NCI-H226 (cell line): ENCODE measurements at regions not wholly inside any gene's neighbourhood (a gene's known extent, or its start where the extent isn't known, plus 50 kb on each side); places are given as distances from the start of the nearest gene placed in this dataset.
A peak's percentile ranks its signal among the peaks of the same experiment; 100 is the strongest.

Experiments
- DNase-seq: peaks from one replicate; pipeline ENCODE4 v3.0.0-alpha.2; 2015

GRCh38 chr1:218946147-218946546 lies 227.5 kb upstream of the LYPLAL1 start:
- no peak for DNase-seq

- DNase-seq, result no peak
Observed at GRCh38 chr1:218948446-218948845, 225.2 kb upstream of the LYPLAL1 start.

- no peak for DNase-seq
Observed at GRCh38 chr1:218953386-218953785, 220.3 kb upstream of the LYPLAL1 start.

GRCh38 chr1:218957971-218958370 lies 215.7 kb upstream of the LYPLAL1 start:
- no peak for DNase-seq

DNA sequence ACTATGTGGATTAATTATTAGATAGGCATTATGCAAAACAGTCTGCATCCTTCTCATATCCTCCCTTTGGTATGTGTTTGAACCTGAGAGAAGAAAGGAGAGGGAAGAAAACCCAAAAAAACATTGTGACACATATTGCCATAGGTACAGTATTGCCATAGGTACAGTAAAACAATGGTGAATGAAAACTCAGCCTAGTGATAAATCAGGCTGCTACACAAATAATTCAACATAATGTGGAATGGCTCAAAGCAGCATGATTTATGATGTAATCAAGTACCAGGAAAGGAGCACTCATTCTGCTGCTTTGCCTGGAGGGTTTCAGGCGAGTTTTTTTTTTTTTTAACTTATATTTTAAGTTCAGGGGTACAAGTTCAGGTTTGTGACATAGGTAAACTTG lies 213.9 kb upstream of the LYPLAL1 start:
- no peak for DNase-seq

- DNase-seq, result no peak
Observed at GRCh38 chr1:218964471-218965185, 209.1 kb upstream of the LYPLAL1 start.

GRCh38 chr1:218965821-218966220 lies 207.9 kb upstream of the LYPLAL1 start:
- DNase-seq, result no peak

DNA sequence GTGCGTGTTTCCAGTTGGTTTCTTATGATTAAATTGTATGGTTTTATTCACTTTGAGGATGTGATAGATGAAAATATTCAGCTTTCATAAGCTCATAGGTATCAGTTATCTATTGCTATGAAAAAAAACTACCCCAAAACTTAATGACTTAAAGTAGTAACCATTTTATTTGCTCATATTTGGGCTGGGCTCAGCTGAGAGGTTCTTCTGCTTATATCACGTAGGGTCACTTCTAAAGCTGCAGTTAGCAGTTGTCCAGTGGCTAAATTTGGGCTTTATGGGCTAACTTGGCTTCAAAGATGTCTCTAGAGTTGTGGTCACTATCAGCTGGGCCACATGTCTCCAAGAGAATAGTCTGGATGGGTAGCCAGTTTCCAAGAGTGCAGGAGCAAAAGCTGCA lies 206.4 kb upstream of the LYPLAL1 start:
- DNase-seq, result no peak

- peak; percentile 44 for DNase-seq
Observed at GRCh38 chr1:218967836-218968235, 205.8 kb upstream of the LYPLAL1 start.

DNA sequence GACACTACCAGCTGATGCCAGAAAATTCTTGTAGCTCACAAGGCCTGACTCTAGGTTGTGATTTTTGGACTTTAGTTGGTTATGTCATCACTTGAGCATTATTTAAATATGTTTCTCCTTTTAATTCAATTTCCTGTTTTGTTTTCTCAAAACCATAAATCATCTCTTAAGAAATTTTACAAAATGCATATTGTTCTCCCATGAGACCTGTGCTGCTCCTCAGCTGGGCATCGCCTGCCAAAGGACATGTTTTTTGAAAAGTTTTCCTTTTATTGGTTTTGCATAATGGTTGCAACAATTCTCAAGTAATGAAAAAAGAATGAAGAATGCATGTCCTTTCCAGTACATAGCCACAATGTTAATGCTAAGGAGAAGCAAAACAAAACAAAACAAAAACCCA lies 204.7 kb upstream of the LYPLAL1 start:
- DNase-seq, result no peak

DNA sequence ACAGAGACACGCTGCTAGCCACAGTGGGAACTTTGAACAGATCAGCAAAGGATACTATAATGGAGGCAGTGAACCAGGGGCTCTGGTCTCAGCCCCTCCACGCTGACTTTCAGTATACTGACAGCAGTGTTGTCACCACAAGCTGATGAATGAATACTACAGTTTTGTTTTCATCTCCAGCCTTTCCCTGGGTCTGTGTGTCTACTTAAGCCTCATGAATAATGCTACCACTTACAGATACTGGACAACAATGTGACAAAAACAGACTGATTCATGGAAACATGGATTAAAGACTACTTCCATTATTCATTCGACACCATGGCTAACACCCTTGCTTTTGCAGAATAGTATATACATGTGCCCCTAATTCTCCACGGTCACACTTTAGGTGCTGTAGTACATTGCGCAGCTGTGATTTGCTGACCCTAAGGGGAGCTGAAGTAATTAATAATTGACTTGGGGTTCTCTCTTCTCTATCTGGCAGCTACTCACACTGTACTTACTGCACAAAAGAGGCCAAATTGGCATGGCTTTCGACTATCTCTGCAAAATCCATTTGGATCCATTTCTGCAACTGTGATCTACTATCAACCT lies 203.2 kb upstream of the LYPLAL1 start:
- DNase-seq, result no peak

GRCh38 chr1:218971156-218971555 lies 202.5 kb upstream of the LYPLAL1 start:
- no peak for DNase-seq

DNA sequence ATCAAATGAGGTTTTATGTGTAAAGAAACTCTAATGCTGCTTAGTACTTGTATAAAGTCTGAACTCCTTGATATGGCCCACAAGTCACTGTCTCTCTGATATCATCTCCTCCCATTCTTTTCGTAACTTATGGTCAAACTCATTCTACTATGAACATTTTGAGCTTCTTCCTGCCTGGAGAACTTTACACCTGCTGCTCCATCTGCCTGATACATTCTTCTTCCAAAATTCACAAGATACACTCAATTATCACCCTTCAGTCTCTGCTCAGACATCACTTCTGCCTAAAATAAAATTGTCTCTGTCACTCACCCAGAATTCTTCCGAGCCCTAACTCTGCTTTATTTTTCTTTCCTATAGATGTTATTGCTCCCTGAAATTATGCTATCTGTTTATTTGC lies 192.8 kb upstream of the LYPLAL1 start:
- DNase-seq, result no peak

GRCh38 chr1:218982482-218982881 lies 191.2 kb upstream of the LYPLAL1 start:
- DNase-seq, result no peak

DNA sequence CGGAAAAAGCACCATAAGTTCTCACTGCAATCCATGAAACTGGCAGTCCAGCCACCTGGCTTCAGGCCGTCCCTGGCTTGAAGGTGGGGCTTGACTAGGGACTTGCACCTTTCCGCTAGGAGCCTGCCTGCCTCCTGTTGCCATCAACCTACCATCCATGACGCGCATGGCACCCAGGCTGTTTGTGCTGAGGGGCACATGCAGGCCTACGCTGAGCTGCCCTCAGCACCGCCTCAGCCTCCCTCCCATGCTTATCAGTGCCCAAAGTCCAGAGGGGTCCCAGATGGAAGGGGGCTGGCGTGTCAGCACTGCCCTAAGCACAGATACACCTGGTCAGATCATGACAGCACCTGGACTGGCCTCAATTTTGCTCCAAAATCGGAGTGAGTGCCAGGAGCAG lies 190.2 kb upstream of the LYPLAL1 start:
- DNase-seq, result no peak

GRCh38 chr1:218983848-218984247 lies 189.8 kb upstream of the LYPLAL1 start:
- no peak for DNase-seq

- no peak for DNase-seq
Observed at GRCh38 chr1:218985424-218985984, 188.2 kb upstream of the LYPLAL1 start.

DNA sequence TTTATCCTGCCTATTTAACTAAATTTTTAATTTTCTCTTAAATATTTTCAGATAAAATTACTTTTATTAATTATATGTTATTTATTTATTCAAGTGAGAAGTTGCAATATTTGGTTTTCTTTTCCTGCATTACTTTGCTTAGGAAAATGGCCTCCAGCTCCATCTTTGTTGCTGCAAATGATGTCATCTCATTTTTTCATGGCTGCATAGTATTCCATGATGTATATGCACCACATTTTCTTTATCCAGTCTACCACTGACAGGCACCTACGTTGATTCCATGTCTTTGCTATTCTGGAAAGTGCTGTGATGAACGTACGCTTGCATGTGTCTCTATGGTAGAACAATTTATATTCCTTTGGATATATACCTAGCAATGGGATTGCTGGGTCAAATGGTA lies 186.9 kb upstream of the LYPLAL1 start:
- DNase-seq, result no peak

DNA sequence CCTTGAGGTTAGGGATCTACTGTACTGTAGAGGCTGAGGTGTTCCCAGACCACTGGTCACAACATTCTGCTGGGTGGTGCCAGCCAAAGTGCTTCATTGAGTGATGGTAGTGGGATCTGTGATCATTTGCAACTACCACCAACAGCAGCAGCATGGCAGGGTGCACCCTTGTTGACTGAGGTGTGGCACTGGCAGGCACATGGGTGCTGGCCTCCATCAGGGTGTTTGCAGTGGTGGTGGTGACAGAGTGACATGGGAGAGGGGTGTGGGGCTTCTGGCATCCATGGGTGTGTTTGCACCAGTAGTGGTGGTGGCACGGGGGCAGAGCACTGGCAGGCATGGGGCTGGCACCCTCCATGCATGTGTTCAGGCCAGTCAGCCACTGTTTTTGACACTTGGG lies 183.7 kb upstream of the LYPLAL1 start:
- no peak for DNase-seq

GRCh38 chr1:218991089-218991488 lies 182.6 kb upstream of the LYPLAL1 start:
- DNase-seq, result no peak

GRCh38 chr1:218994615-218995014 lies 179.1 kb upstream of the LYPLAL1 start:
- no peak for DNase-seq

DNA sequence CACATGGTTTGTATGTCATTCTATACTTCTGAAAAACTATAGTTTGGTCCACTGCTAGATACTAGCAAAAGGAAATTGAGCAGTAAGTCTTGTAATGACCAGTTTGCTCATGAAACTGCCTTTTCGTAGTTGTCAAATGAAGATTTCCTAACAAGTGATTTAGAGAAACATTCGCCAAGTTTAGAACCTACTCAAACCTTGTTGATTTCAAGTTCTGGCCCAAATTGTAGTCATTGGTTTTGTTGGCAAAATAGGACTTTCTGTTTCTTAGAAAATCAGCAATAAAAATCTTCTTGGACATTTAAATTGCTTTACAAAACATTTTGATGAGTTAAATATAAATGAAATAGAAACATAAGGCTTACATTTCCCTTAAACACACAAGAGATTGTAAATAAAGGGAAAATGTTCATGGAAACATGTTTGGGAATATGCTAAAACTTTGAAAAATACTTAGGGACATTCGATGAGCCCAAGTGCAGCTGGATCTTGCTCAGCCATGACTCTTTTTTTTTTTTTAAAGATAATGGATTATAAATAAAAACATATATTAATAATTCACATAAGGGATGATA lies 178.5 kb upstream of the LYPLAL1 start:
- no peak for DNase-seq

- no peak for DNase-seq
Observed at GRCh38 chr1:218996362-218996761, 177.3 kb upstream of the LYPLAL1 start.

- DNase-seq, result no peak
Observed at GRCh38 chr1:219000005-219000404, 173.7 kb upstream of the LYPLAL1 start.
